Erythroblast (primary cell): ENCODE measurements at regions not wholly inside any gene's neighbourhood (a gene's known extent, or its start where the extent isn't known, plus 50 kb on each side); places are given as distances from the start of the nearest gene placed in this dataset.

Experiments
- DNase-seq, 2 experiments: peaks; one replicate each; lab custom pipeline; 2025; lab: John Stamatoyannopoulos, UW
- GATA1 ChIP-seq: IDR thresholded peaks from 2 replicates; pipeline ENCODE4 v1.6.1; 2011; ENCODE audit warnings: low read depth, mild to moderate bottlenecking, control low read depth, low read length, moderate library complexity
- POLR2A ChIP-seq: IDR thresholded peaks from 2 replicates; pipeline ENCODE4 v1.6.1; 2011; ENCODE audit warnings: mild to moderate bottlenecking, low read length

DNA sequence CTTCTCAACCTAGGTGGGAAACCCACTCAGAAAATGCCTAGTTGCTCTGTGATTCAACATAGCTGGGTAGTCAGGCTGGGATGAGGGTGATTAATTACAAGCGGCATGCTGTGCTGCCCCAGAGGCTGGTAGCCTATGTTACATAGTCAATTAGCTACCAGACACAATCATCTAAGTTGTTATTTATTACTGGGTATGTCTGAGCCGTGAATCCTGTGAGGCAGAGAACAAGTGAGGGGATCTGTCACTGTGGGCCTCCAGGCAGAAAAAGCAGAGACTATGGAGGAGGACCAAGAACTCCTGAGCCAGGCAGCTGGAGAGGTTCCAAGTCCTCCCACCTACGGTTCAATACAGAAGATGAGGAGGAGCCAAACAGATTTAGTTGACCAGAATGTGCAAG lies 186.6 kb upstream of the BDNF start:
- TF ChIP-seq POLR2A: no peak
- TF ChIP-seq GATA1: no peak
- DNase-seq: no peak

DNA sequence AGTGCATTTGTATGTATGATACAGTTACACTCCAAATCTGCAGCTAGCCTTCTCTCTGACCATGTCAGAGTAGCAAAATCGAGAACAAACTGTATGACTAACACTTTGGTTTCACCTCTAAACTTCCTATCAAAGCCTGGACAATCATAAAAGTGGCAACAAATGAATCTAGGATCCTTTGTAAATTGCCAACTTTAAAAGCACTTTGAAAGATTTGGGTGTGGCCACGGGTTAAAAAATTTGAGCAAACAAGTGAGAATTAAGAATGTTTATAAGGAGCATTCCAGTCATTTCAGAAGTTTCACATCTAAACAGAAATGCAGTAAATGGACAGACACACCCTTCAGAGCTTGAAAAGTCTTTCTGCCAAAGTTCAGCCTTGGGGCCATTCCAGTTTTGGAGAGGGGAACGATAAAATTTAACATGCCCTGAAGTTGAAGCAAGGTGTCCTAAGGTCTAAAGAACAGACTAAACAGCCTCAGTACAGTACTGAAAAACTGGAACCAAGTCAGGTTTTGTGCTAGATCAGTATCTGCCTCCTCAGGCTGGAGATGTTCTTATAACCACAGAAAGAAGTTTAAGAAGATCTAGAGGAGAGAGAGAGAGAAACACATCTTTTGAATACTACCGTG lies 181.9 kb upstream of the BDNF start:
- DNase-seq: no peak

DNA sequence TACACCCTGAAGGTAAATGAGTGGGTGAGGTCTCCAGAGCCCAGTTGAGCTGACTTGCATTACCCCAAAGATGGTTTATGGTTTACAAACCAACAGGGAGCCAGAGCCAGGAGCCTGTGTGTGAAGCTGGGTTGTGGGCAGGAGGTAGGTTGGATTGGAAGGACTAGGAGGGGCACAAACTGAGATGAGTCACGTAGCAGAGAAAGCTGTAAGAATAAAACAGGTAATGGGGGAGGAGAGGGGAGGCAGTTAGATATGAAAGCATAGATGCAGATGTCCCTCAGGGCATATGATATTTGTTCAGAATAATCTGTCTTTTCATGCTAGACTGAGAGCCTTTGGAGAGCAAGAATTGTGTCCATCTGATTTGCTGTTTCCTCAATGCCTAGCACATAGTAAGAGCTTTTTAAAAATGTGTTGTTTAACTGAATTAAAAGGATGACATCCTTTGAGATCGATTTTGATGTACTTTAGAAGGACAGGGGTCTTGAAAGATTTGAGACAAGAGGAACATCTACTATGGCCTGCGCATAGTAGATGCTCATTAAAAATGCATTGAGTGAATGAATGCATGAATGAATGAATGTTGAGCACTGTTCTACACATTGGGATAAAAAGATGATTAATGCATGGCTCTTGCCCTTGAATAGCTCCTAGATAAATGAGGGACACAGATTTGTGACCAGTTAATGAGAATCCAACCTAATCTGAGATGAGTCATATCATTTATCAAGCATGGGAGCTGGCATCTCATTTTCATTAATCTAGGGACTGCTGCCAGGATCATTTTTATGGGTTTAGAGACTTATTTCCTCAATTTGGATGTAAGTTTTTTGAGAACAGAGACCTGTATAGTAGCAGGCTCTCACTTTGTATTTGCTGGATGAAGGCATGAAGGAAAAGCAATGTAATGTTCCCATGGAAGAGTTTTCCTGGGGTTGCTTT lies 175.8 kb upstream of the BDNF start:
- no peak for DNase-seq
- TF ChIP-seq GATA1: no peak
- TF ChIP-seq POLR2A: no peak

More for the DNA sequence above, 181.9 kb upstream of the BDNF start:
- TF ChIP-seq POLR2A (no peak), GATA1 (no peak)

DNA sequence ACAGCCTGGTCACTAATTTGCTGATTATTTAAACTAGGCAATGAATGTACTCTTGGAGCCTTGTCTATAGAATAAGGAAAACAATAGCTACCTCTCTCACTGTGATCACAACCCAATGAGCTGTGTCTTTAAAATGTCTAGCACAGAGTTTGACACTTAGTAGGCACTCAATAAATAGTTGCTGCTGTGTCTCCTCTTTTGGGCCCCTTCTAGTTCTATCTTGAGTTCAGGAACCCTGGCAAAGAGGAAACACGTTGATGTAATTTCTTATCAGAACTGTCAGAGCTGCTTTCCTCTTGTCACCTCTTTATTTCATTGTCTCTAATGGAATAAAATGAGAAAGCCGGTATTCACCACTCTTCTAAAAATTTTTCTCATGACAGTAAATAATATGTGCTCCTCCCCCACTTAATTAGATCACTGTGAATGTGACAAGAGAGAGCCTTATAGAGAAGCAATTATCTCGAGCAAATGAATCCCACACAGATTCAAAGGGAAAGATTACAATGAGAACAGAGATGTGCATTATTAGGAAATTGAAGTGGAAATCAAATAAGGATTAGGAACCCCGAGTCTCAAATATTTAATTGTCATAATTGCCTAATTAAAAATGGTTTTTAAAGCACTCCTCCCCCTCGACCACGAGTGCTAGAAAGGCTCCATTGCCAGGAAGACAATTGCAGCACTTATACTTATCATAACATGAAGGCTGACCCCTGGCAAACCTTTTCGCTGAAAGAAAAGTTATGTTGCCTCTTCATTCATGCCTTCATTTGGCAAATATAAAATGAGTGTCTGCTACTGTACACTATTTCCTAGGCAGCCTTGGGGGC lies 175.0 kb upstream of the BDNF start:
- no peak for DNase-seq
- TF ChIP-seq POLR2A: no peak
- TF ChIP-seq GATA1: no peak

DNA sequence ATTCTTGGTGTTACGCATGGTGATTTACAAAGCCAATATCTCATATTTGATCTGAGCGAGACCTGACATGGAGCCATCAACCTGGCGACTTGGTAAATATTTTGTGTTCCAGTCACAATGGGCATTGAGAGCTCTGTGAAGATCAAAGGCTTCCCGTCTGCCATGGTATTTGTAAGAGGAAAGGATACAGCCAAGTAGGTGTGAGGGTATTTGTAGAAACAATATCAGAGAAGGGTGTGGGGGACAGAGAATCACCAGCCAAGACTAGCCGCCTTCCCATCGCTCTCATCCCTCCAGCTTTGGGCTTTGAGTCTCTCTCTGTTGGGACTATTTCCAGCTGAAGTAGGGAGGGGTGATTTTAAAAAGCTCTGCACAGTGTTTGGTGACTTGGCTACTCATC lies 173.4 kb upstream of the BDNF start:
- DNase-seq: no peak
- TF ChIP-seq POLR2A: no peak
- no peak for TF ChIP-seq GATA1

DNA sequence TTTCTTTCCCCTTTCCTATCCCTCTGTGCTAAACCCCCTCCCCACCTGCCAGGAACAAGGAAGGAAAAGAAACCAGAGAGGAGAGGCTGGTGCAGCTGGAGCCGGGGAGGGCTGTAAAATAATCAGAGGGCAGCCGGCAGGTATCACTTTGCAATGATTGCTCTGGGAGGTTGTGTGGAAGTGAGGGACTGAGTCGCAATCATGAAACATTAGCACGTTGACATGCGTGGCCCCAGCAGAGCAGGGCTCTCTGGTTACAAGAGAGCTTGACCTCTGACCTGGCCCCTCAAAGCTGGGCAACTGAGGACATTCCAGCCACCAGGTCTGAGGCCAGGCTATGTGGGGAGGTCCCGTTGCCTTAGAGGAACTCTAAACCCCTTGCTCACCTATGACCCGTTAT lies 170.8 kb upstream of the BDNF start:
- TF ChIP-seq GATA1 (no peak), POLR2A (no peak)

DNA sequence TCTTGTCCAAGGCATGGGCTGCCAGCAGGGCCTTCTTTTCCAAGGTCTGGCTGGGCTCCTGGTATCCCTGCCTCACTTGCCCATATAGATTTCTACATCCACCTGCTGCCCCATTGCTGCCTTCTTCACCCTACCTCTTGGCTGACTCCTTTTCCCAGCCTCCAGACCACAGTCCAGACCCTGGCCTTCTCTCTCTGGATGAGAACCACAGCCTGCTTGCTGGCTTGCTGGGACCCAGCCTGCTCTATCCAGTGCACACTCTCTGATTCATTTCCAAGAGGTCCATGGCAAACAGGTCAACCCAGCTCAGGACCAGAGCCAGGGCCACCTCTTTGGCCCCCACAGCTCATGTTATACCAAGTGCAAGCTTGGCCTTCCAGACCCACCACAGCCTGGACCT lies 169.4 kb upstream of the BDNF start:
- TF ChIP-seq POLR2A: no peak
- TF ChIP-seq GATA1: no peak
- no peak for DNase-seq

More for the DNA sequence above, 170.8 kb upstream of the BDNF start:
- DNase-seq: no peak

DNA sequence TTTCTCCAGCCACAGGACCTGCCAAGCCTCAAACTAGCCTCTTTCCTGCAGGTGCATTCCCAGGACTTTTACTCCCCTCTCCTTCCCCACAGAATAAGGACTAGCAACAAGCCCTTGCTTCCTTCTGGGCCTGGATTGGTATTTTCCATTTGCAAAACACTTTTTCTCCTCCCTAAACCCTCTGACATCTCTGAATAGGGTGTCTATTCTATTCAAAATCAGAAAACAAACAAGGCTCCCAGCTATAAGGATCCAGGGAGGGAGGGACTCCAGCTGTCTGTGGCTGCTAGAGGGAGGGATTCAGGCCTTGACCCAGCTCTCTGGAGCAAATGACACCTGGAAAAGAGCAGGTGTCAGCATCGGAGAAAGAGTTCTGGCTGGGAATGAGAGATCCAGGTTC lies 168.5 kb upstream of the BDNF start:
- no peak for DNase-seq
- TF ChIP-seq POLR2A (no peak), GATA1 (no peak)

DNA sequence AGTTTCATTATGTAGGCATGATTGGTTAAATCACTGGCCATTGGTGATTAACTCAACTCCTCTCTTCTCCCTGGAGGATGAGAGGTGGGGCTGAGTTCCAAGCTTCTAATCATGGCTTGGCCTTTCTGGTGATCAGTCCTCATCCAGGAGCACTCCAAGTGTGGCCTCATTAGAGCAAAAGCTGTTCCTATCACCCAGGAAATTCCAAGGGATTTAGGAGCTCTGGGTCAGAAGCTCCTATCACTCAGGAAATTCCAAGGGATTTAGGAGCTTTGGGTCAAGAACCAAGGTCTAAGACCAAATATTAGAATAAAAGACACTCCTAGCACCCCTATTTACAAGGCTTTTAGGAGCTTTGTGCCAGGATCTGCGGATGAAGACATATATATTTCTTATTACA lies 168.0 kb upstream of the BDNF start:
- no peak for DNase-seq
- TF ChIP-seq POLR2A (no peak), GATA1 (no peak)

DNA sequence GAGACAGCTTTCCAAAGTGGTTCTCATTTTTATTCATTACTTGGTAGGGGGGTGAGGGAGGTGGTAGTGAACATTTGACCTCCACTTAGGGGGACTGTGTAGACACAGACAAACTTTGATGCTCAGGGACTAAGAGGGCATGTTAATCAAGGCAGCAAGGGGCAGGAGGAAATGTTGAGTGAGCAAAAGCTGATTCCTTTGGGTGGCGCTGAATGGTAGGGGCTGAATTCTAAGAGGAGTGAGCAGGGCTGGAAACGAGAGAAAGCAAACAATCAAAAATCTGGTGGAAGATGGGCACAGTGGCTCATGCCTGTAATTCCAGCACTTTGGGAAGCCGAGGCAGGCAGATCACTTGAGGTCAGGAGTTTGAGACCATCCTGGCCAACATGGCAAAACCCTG lies 164.8 kb upstream of the BDNF start:
- no peak for DNase-seq

DNA sequence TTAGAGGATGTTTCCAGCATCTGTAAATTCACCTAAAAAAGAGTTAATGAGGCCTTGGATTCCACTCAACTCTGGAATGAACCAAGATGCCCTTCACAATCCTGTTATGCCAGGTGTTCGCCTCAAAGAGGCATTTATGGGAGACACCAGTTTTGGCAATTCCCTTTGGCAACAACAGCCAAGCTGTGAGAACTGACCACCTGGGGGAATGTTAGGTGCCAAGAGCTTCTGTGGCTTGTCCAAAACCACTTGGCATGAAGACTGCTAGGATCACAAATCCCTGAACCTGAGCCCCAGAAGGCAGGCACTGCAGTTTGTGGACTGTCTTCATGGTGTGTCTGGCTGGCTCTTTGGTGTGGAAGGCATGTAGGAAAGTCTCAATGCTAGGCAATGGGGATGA lies 164.4 kb upstream of the BDNF start:
- TF ChIP-seq POLR2A (no peak), GATA1 (no peak)
- DNase-seq: no peak

More for the DNA sequence above, 164.8 kb upstream of the BDNF start:
- TF ChIP-seq POLR2A (no peak), GATA1 (no peak)

DNA sequence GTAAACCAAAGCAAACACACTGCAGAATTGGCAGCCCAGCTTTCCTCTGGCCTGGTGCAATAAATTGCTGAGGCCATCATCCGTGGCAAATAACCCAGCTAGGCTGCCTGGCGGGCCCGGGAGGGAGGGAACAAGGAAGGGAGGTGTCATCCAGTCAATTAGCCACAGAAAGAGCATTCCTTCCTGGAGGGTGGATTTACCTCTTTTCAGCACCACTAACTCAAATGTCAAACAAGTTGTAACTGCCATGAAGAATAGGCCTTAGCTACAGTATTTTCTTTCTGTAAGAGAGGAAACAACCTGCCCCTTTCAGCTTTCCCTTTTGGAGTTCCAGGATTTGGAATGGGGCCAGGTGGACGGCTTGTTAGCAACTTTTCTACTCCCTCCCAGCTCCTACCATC lies 163.8 kb upstream of the BDNF start:
- DNase-seq: no peak
- TF ChIP-seq GATA1 (no peak), POLR2A (no peak)

DNA sequence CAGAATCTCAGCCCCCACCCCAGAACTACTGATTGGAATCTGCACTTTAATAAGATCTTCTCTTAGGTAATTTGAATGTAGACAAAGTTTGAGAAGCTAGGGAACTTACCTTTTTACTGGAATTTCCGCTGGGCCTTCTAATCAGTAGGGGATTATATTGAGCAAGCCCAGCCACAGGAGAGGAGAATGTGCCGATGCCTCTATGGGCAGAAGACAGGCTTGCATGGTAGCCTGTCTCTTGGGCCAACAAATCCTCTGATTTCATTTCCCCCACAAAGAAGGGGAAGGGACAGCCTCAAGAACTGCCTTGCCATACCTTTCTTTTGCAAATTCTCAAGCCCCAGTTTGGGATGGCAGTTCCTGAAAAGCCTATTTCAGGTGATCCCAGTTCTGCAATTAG lies 163.4 kb upstream of the BDNF start:
- DNase-seq: no peak
- no peak for TF ChIP-seq POLR2A
- TF ChIP-seq GATA1: no peak
